ENCODE measurements at regions not wholly inside any gene's neighbourhood (a gene's known extent, or its start where the extent isn't known, plus 50 kb on each side); places are given as distances from the start of the nearest gene placed in this dataset.

GRCh38 chr14:83702619-83703018 lies 1827.3 kb upstream of the FLRT2 start:
- intact Hi-C loops (cut with micrococcal nuclease), result no loop called here
- Mint-ChIP-seq H3K4me3 (ENCODE audit: unreplicated experiment) (no peak overlapping the region), H3K36me3 (ENCODE audit: insufficient read depth, unreplicated experiment) (no peaks in the 10 kb centered on the region)

GRCh38 chr14:83706231-83706954 lies 1823.6 kb upstream of the FLRT2 start:
- Mint-ChIP-seq H3K4me3 (ENCODE audit: unreplicated experiment) (no peak overlapping the region), H3K27ac (ENCODE audit: low read depth, unreplicated experiment) (no peak overlapping the region), H3K36me3 (ENCODE audit: insufficient read depth, unreplicated experiment) (no peaks in the 10 kb centered on the region), H3K9me3 (ENCODE audit: unreplicated experiment) (no peaks in the 10 kb centered on the region), H3K27me3 (ENCODE audit: insufficient read depth, unreplicated experiment) (no peaks in the 10 kb centered on the region), H3K4me1 (ENCODE audit: insufficient read depth, unreplicated experiment) (peaks cover 13% of the 10 kb centered on the region)
- ChIA-PET POLR2A (no interaction called here), CTCF (no interaction called here)
- intact Hi-C loops (cut with micrococcal nuclease), result no loop called here
- no TSS peak for BruUV-seq (replicated peaks)
- TF ChIP-seq CTCF (IDR thresholded peaks at IDR 0.05; ENCODE audit: unreplicated experiment), result no peak
- no peak for DNase-seq (ENCODE audit: unreplicated experiment)

More at GRCh38 chr14:83702619-83703018, 1827.3 kb upstream of the FLRT2 start:
- Mint-ChIP-seq H3K4me1 (ENCODE audit: insufficient read depth, unreplicated experiment) (peaks cover 7% of the 10 kb centered on the region), H3K9me3 (ENCODE audit: unreplicated experiment) (no peaks in the 10 kb centered on the region), H3K27ac (ENCODE audit: low read depth, unreplicated experiment) (no peak overlapping the region), H3K27me3 (ENCODE audit: insufficient read depth, unreplicated experiment) (no peaks in the 10 kb centered on the region)
- no peak for DNase-seq (ENCODE audit: unreplicated experiment)
- TF ChIP-seq CTCF (IDR thresholded peaks at IDR 0.05; ENCODE audit: unreplicated experiment), result no peak
- CTCF ChIA-PET, result no interaction called here
- no TSS peak for BruUV-seq (replicated peaks)
- POLR2A ChIA-PET, result no interaction called here

- ChIA-PET POLR2A (no interaction called here), CTCF (no interaction called here)
- intact Hi-C loops (cut with micrococcal nuclease), result no loop called here
- BruUV-seq (replicated peaks), result no TSS peak
- no peak for TF ChIP-seq CTCF (IDR thresholded peaks at IDR 0.05; ENCODE audit: unreplicated experiment)
- Mint-ChIP-seq H3K27me3 (ENCODE audit: insufficient read depth, unreplicated experiment) (no peaks in the 10 kb centered on the region), H3K4me1 (ENCODE audit: insufficient read depth, unreplicated experiment) (peaks cover 13% of the 10 kb centered on the region), H3K9me3 (ENCODE audit: unreplicated experiment) (no peaks in the 10 kb centered on the region), H3K36me3 (ENCODE audit: insufficient read depth, unreplicated experiment) (no peaks in the 10 kb centered on the region), H3K27ac (ENCODE audit: low read depth, unreplicated experiment) (no peak overlapping the region), H3K4me3 (ENCODE audit: unreplicated experiment) (no peak overlapping the region)
- DNase-seq (ENCODE audit: unreplicated experiment), result no peak
These were observed 1822.9 kb upstream of the FLRT2 start for GRCh38 chr14:83707056-83707455.

- Mint-ChIP-seq H3K36me3 (ENCODE audit: insufficient read depth, unreplicated experiment) (no peaks in the 10 kb centered on the region), H3K4me1 (ENCODE audit: insufficient read depth, unreplicated experiment) (peaks cover 13% of the 10 kb centered on the region), H3K9me3 (ENCODE audit: unreplicated experiment) (no peaks in the 10 kb centered on the region), H3K27ac (ENCODE audit: low read depth, unreplicated experiment) (no peak overlapping the region), H3K4me3 (ENCODE audit: unreplicated experiment) (no peak overlapping the region), H3K27me3 (ENCODE audit: insufficient read depth, unreplicated experiment) (no peaks in the 10 kb centered on the region)
- DNase-seq (ENCODE audit: unreplicated experiment), result peak; percentile 16
- intact Hi-C loops (cut with micrococcal nuclease), result no loop called here
- no peak for TF ChIP-seq CTCF (IDR thresholded peaks at IDR 0.05; ENCODE audit: unreplicated experiment)
- ChIA-PET POLR2A (no interaction called here), CTCF (no interaction called here)
- BruUV-seq (replicated peaks), result no TSS peak
These were observed 1820.8 kb upstream of the FLRT2 start for GRCh38 chr14:83709116-83709515.
